GM12878 (cell line): ENCODE measurements at regions not wholly inside any gene's neighbourhood (a gene's known extent, or its start where the extent isn't known, plus 50 kb on each side); places are given as distances from the start of the nearest gene placed in this dataset.

Source experiments
- ATAC-seq: fragments of 200-7000 bp; cut with Tn5 transposase; 3 replicates; pipeline ENCODE4 v1.9.1; 2020; ENCODE audit warnings: mild to moderate bottlenecking, moderate library complexity
- BruUV-seq: library from RNA; stranded (reverse); fragments of 400-500 nt; replicated peaks from 2 replicates; lab custom pipeline; 2021; lab: Mats Ljungman, UMichigan
- CTCF ChIA-PET: fragments of 300-600 bp; sonication (Branson Sonifier 250); formaldehyde crosslinking; extraction: SDS; loops from one replicate; lab custom pipeline; 2021; ENCODE audit warnings: inconsistent platforms; lab: Yijun Ruan, JAX
- POLR2A ChIA-PET: fragments of 350-600 bp; formaldehyde crosslinking; extraction: SDS; loops from one replicate; lab custom pipeline; 2021; ENCODE audit warnings: inconsistent platforms; lab: Charles Lee
- RAD21 ChIA-PET: fragments of 300-600 bp; sonication (Branson Sonifier 250); formaldehyde crosslinking; loops from one replicate; lab custom pipeline; 2023; ENCODE audit warnings: antibody characterized with exemption; ENCODE audit not compliant: unreplicated experiment; lab: Charles Lee
- SMC1A ChIA-PET: fragments of 300-600 bp; sonication (Branson Sonifier 250); formaldehyde crosslinking; loops from one replicate; lab custom pipeline; 2023; ENCODE audit not compliant: unreplicated experiment, uncharacterized antibody; lab: Charles Lee
- DNase-seq: peaks from one replicate; pipeline ENCODE4 v3.0.0-alpha.2; 2011; ENCODE audit warnings: low read depth, low spot score
- FAIRE-seq: peaks from 3 replicates; lab custom pipeline; 2011; peaks lifted over from hg19 to GRCh38; lab: Jason Lieb, UNC
- H2AFZ ChIP-seq: 2 replicates; pipeline ENCODE4 v1.6.0; 2011; ENCODE audit warnings: low read depth, low read length, control low read depth; ENCODE audit not compliant: control insufficient read depth
- H3K27ac ChIP-seq: 2 replicates; pipeline ENCODE4 v1.5.1; 2011; ENCODE audit warnings: control low read depth; ENCODE audit not compliant: control insufficient read depth, insufficient read depth
- H3K27me3 ChIP-seq, 2 experiments: replicated peaks in 1 of 2; 2 replicates each; pipeline versions ENCODE4 v1.6.0 to v1.6.1; 2011; ENCODE audit warnings: low read length in 1 of 2; ENCODE audit not compliant: control insufficient read depth in 2 of 2, insufficient read depth in 2 of 2
- H3K36me3 ChIP-seq, 2 experiments: 2 replicates each; pipeline ENCODE4 v1.5.1; 2011; ENCODE audit warnings: low read length in 1 of 2; ENCODE audit not compliant: control insufficient read depth in 2 of 2, insufficient read depth in 2 of 2
- H3K4me1 ChIP-seq: 2 replicates; pipeline ENCODE4 v1.6.1; 2011; ENCODE audit warnings: mild to moderate bottlenecking, low read length, moderate library complexity, mixed read lengths; ENCODE audit not compliant: control insufficient read depth, insufficient read depth
- H3K4me2 ChIP-seq: 2 replicates; pipeline ENCODE4 v1.6.0; 2011; ENCODE audit warnings: control low read depth; ENCODE audit not compliant: control insufficient read depth, insufficient read depth
- H3K4me3 ChIP-seq: fragments of 200-600 bp; sonication (generic); 2 replicates; pipeline ENCODE4 v1.5.1; 2016
- H3K79me2 ChIP-seq: 2 replicates; pipeline ENCODE4 v1.6.0; 2011; ENCODE audit warnings: low read length; ENCODE audit not compliant: control insufficient read depth, insufficient read depth
- H3K9ac ChIP-seq: 2 replicates; pipeline ENCODE4 v1.8.0; 2011; ENCODE audit warnings: low read length, control low read depth, mixed read lengths; ENCODE audit not compliant: control insufficient read depth, insufficient read depth
- H3K9me3 ChIP-seq: replicated peaks from 3 replicates; pipeline ENCODE4 v1.5.1; 2011; ENCODE audit warnings: mild to moderate bottlenecking, low read length; ENCODE audit not compliant: control insufficient read depth, insufficient read depth
- H4K20me1 ChIP-seq: 2 replicates; pipeline ENCODE4 v1.6.0; 2011; ENCODE audit not compliant: control insufficient read depth, insufficient read depth
- ATF7 ChIP-seq: fragments of 450-650 bp; IDR thresholded peaks from 2 replicates; pipeline ENCODE4 v1.6.1; 2016; ENCODE audit warnings: low read depth, mild to moderate bottlenecking
- SMAD1 ChIP-seq: fragments of 450-650 bp; IDR thresholded peaks from 2 replicates; pipeline ENCODE4 v1.6.1; 2018; ENCODE audit warnings: mild to moderate bottlenecking, low read depth; ENCODE audit not compliant: partially characterized antibody
- SREBF2 ChIP-seq: IDR thresholded peaks from 2 replicates; pipeline ENCODE4 v1.6.1; 2012; ENCODE audit warnings: mild to moderate bottlenecking, low read length
- SUPT20H ChIP-seq: IDR thresholded peaks from 2 replicates; pipeline ENCODE4 v1.6.1; 2011; ENCODE audit warnings: low read depth, mild to moderate bottlenecking, low read length, moderate library complexity, borderline replicate concordance; ENCODE audit not compliant: control insufficient read depth
- USF1 ChIP-seq: IDR thresholded peaks from 2 replicates; pipeline ENCODE4 v1.6.1; 2011; ENCODE audit warnings: borderline replicate concordance, low read depth, mild to moderate bottlenecking, moderate library complexity, mixed read lengths, low read length; ENCODE audit not compliant: insufficient read depth; ENCODE audit errors: extremely low read length
- ZBTB4 ChIP-seq: fragments of 450-650 bp; formaldehyde crosslinking; IDR thresholded peaks from 2 replicates; pipeline ENCODE4 v1.4.0; 2022; ENCODE audit warnings: mild to moderate bottlenecking, moderate library complexity
- ZNF592 ChIP-seq: fragments of 450-650 bp; IDR thresholded peaks from 2 replicates; pipeline ENCODE4 v1.6.1; 2017; ENCODE audit warnings: mild to moderate bottlenecking, moderate library complexity
- WGBS: methylation state at CpG from one replicate; pipeline ENCODE4 v1.1.6; 2016; ENCODE audit warnings: low lambda C conversion rate; ENCODE audit not compliant: insufficient replicate concordance, insufficient coverage; ENCODE audit errors: missing lambda C conversion rate; 5-methylcytosine and 5-hydroxymethylcytosine counted together
- in situ Hi-C: fragments of 300-500 bp; cut with MboI; formaldehyde crosslinking; loops from 9 replicates; pipeline ENCODE4 v1.14.3; 2018; ENCODE audit warnings: mixed read lengths
- intact Hi-C: fragments of 100-400 bp; cut with micrococcal nuclease; formaldehyde crosslinking; loops from one replicate; pipeline ENCODE4 v1.14.2; 2022; ENCODE audit not compliant: unreplicated experiment
- TF ChIP-seq, protein P1 (sequence below): fragments of 450-650 bp; formaldehyde crosslinking; IDR thresholded peaks from 2 replicates; pipeline ENCODE4 v1.5.0; 2022; ENCODE audit warnings: mild to moderate bottlenecking, missing genetic modification characterization
- TF ChIP-seq, protein P2 (sequence below): IDR thresholded peaks from 2 replicates; pipeline ENCODE4 v1.6.1; 2012; ENCODE audit warnings: low read depth, low read length, improper control_type of control experiment

DNA sequence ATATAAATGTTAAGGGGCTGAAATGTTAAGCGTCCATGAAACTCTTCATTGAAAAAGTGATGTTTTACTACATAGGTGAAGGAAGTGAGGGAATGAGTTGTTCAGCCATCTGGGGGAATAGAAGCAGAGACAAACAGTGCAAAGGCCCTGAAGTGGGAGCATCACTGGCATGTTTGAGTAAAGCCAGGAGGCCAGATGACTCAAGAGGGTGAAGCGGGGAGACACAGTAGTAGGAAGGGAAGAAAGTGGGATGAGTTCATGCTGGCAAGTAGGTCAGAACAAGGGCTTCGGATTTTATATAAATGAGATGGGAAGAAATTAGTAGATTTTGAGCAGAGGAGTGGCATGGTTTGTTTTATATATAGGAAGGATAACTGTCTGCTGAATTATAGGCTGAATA is 112.5 kb upstream of the MAP9 start:
- no peak for FAIRE-seq
- Histone ChIP-seq H3K4me2 (no peak overlapping the region), H3K27ac (no peak overlapping the region), H3K9me3 (no peaks in the 10 kb centered on the region), H3K79me2 (no peaks in the 10 kb centered on the region), H3K36me3 (no peaks in the 10 kb centered on the region), H3K9ac (no peak overlapping the region), H3K4me1 (no peaks in the 10 kb centered on the region), H3K27me3 (no peaks in the 10 kb centered on the region), H3K4me3 (no peak overlapping the region), H4K20me1 (no peaks in the 10 kb centered on the region), H2AFZ (no peak overlapping the region)
- no peak for ATAC-seq
- WGBS: 28% methylated on average over 3 of the region's 3 CpGs
- POLR2A ChIA-PET: no interaction called here
- DNase-seq: no peak
- intact Hi-C loops: no loop called here
- BruUV-seq: no TSS peak
- in situ Hi-C loops: no loop called here
- RAD21 ChIA-PET: interaction anchor here (1.5 kb wide), 1 partner anchor 8 kb away, joined by 4 read pairs; no protein-coding TSS in a partner anchor
- SMC1A ChIA-PET: interaction anchor here (1.0 to 1.9 kb wide), 3 partner anchors 7 to 177 kb away, joined by 3 to 5 read pairs (median 3); partner anchors contain the start of gene GUCY1A1
- CTCF ChIA-PET: no interaction called here
- no peak for TF ChIP-seq ZBTB4
- no peak for TF ChIP-seq ZNF592
- no peak for TF ChIP-seq SMAD1
- TF ChIP-seq, protein P1, sequence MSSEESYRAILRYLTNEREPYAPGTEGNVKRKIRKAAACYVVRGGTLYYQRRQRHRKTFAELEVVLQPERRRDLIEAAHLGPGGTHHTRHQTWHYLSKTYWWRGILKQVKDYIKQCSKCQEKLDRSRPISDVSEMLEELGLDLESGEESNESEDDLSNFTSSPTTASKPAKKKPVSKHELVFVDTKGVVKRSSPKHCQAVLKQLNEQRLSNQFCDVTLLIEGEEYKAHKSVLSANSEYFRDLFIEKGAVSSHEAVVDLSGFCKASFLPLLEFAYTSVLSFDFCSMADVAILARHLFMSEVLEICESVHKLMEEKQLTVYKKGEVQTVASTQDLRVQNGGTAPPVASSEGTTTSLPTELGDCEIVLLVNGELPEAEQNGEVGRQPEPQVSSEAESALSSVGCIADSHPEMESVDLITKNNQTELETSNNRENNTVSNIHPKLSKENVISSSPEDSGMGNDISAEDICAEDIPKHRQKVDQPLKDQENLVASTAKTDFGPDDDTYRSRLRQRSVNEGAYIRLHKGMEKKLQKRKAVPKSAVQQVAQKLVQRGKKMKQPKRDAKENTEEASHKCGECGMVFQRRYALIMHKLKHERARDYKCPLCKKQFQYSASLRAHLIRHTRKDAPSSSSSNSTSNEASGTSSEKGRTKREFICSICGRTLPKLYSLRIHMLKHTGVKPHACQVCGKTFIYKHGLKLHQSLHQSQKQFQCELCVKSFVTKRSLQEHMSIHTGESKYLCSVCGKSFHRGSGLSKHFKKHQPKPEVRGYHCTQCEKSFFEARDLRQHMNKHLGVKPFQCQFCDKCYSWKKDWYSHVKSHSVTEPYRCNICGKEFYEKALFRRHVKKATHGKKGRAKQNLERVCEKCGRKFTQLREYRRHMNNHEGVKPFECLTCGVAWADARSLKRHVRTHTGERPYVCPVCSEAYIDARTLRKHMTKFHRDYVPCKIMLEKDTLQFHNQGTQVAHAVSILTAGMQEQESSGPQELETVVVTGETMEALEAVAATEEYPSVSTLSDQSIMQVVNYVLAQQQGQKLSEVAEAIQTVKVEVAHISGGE (CRISPR knock-in tag): no peak
- TF ChIP-seq, protein P2, sequence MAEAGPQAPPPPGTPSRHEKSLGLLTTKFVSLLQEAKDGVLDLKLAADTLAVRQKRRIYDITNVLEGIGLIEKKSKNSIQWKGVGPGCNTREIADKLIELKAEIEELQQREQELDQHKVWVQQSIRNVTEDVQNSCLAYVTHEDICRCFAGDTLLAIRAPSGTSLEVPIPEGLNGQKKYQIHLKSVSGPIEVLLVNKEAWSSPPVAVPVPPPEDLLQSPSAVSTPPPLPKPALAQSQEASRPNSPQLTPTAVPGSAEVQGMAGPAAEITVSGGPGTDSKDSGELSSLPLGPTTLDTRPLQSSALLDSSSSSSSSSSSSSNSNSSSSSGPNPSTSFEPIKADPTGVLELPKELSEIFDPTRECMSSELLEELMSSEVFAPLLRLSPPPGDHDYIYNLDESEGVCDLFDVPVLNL: no peak
- no peak for TF ChIP-seq USF1
- TF ChIP-seq SUPT20H: no peak
- no peak for TF ChIP-seq ATF7
- no peak for TF ChIP-seq SREBF2
